HCT116 (cell line): ENCODE measurements at regions not wholly inside any gene's neighbourhood (a gene's known extent, or its start where the extent isn't known, plus 50 kb on each side); places are given as distances from the start of the nearest gene placed in this dataset.

ENCODE experiments used
- ATAC-seq: fragments of 200-7000 bp; cut with Tn5 transposase; 2 replicates; pipeline ENCODE4 v1.9.1; 2020; ENCODE audit warnings: mild to moderate bottlenecking, moderate library complexity
- BruUV-seq: library from RNA; stranded (reverse); fragments of 400-500 nt; replicated peaks from 2 replicates; lab custom pipeline; 2021; lab: Mats Ljungman, UMichigan
- CTCF ChIA-PET: fragments of 300-600 bp; sonication (Branson Sonifier 250); formaldehyde crosslinking; loops from one replicate; lab custom pipeline; 2021; ENCODE audit warnings: antibody characterized with exemption; lab: Charles Lee
- POLR2A ChIA-PET: fragments of 300-600, 350-600 bp; sonication (Branson Sonifier 250); formaldehyde crosslinking; loops from one replicate; lab custom pipeline; 2021; ENCODE audit warnings: antibody characterized with exemption; lab: Charles Lee
- RAD21 ChIA-PET, 2 experiments: fragments of 300-600 bp; sonication (Branson Sonifier 250); formaldehyde crosslinking; loops; one replicate each; lab custom pipeline; 2023; ENCODE audit warnings: low total read pairs in 2 of 2; ENCODE audit not compliant: uncharacterized antibody in 2 of 2, unreplicated experiment in 2 of 2, low non-redundant PET in 1 of 2; lab: Charles Lee
- DNase-seq: peaks from one replicate; pipeline ENCODE4 v3.0.0-alpha.2; 2010; ENCODE audit warnings: low read depth, low spot score
- H2AFZ ChIP-seq: fragments of 200-600 bp; shearing (Covaris generic), sonication (generic); 2 replicates; pipeline ENCODE4 v1.6.1; 2017; ENCODE audit warnings: low read depth, mixed run types, mixed read lengths, antibody characterized with exemption, low read length; ENCODE audit not compliant: poor library complexity, severe bottlenecking
- H3K27ac ChIP-seq: 2 replicates; pipeline ENCODE4 v1.5.1; 2012; ENCODE audit warnings: low read depth, low read length
- H3K27me3 ChIP-seq: fragments of 200-600 bp; sonication (generic); 2 replicates; pipeline ENCODE4 v1.6.1; 2016; ENCODE audit warnings: mixed run types, low read length, mixed read lengths; ENCODE audit not compliant: insufficient read depth
- H3K36me3 ChIP-seq, 2 experiments: fragments of 200-500 bp in 1 of 2; fragments of 200-600 bp in 1 of 2; sonication (Bioruptor generic) in 1 of 2; sonication (generic) in 1 of 2; 2 replicates each; pipeline versions ENCODE4 v1.5.1 to v1.6.1; 2014 to 2016; ENCODE audit warnings: low read length in 2 of 2, inconsistent platforms in 1 of 2, mixed read lengths in 1 of 2, mixed run types in 1 of 2; ENCODE audit not compliant: insufficient read depth in 2 of 2, control insufficient read depth in 1 of 2
- H3K4me1 ChIP-seq, 2 experiments: fragments of 200-600 bp in 1 of 2; sonication (generic) in 1 of 2; 2 replicates each; pipeline versions ENCODE4 v1.5.1 to v1.6.1; 2012 to 2017; ENCODE audit warnings: low read length in 2 of 2, inconsistent platforms in 1 of 2, mild to moderate bottlenecking in 1 of 2, mixed read lengths in 1 of 2, mixed run types in 1 of 2, moderate library complexity in 1 of 2; ENCODE audit not compliant: insufficient read depth in 2 of 2, control insufficient read depth in 1 of 2
- H3K4me2 ChIP-seq: fragments of 200-600 bp; sonication (generic); 2 replicates; pipeline ENCODE4 v1.6.1; 2017; ENCODE audit warnings: mixed run types, low read length, mixed read lengths
- H3K4me3 ChIP-seq, 2 experiments: fragments of 200-600 bp in 1 of 2; sonication (generic) in 1 of 2; replicated peaks in 1 of 2; 2 replicates each; pipeline ENCODE4 v1.5.1; 2011 to 2016; ENCODE audit warnings: low read length in 2 of 2, control low read depth in 1 of 2, low read depth in 1 of 2, mild to moderate bottlenecking in 1 of 2, mixed read lengths in 1 of 2, mixed run types in 1 of 2
- H3K79me2 ChIP-seq: fragments of 200-600 bp; sonication (generic); 2 replicates; pipeline ENCODE4 v1.6.1; 2017; ENCODE audit warnings: mild to moderate bottlenecking, mixed run types, low read length, moderate library complexity, mixed read lengths; ENCODE audit not compliant: insufficient read depth
- H3K9ac ChIP-seq: fragments of 200-600 bp; sonication (generic); 2 replicates; pipeline ENCODE4 v1.6.1; 2016; ENCODE audit warnings: low read length, mixed read lengths
- H3K9me2 ChIP-seq: fragments of 200-600 bp; sonication (generic), shearing (Covaris generic); 2 replicates; pipeline ENCODE4 v1.6.1; 2017; ENCODE audit warnings: mixed run types, mild to moderate bottlenecking, moderate library complexity; ENCODE audit not compliant: insufficient read depth
- H3K9me3 ChIP-seq, 2 experiments: fragments of 200-500 bp in 1 of 2; fragments of 200-600 bp in 1 of 2; sonication (Bioruptor generic) in 1 of 2; sonication (generic) in 1 of 2; 2 replicates each; pipeline ENCODE4 v1.6.1; 2014 to 2017; ENCODE audit warnings: low read length in 2 of 2, mixed read lengths in 2 of 2, inconsistent platforms in 1 of 2, low read depth in 1 of 2, mild to moderate bottlenecking in 1 of 2, mixed run types in 1 of 2, moderate library complexity in 1 of 2; ENCODE audit not compliant: control insufficient read depth in 1 of 2, insufficient read depth in 1 of 2
- H4K20me1 ChIP-seq: fragments of 200-600 bp; sonication (generic), shearing (Covaris generic); 2 replicates; pipeline ENCODE4 v1.6.1; 2017; ENCODE audit warnings: mixed run types, mild to moderate bottlenecking, moderate library complexity; ENCODE audit not compliant: insufficient read depth
- ELF1 ChIP-seq: IDR thresholded peaks from 2 replicates; pipeline ENCODE4 v1.6.1; 2012; ENCODE audit warnings: low read depth, borderline replicate concordance
- EZH2phosphoT487 ChIP-seq: fragments of 200-600 bp; IDR thresholded peaks from 2 replicates; pipeline ENCODE4 v1.6.1; 2018; ENCODE audit warnings: antibody characterized with exemption, borderline replicate concordance
- POLR2A ChIP-seq: IDR thresholded peaks from 2 replicates; pipeline ENCODE4 v1.7.0; 2011; ENCODE audit warnings: borderline replicate concordance; ENCODE audit not compliant: insufficient read depth, insufficient read length; ENCODE audit errors: extremely low read depth
- POLR2AphosphoS5 ChIP-seq: IDR thresholded peaks from 2 replicates; pipeline ENCODE4 v1.6.1; 2011; ENCODE audit warnings: mild to moderate bottlenecking, low read depth, low read length, moderate library complexity
- SIN3A ChIP-seq: IDR thresholded peaks from 2 replicates; pipeline ENCODE4 v1.6.1; 2012; ENCODE audit warnings: low read depth
- SRF ChIP-seq: IDR thresholded peaks from 2 replicates; pipeline ENCODE4 v1.6.1; 2012; ENCODE audit warnings: low read depth
- YY1 ChIP-seq: IDR thresholded peaks from 2 replicates; pipeline ENCODE4 v1.6.1; 2011; ENCODE audit warnings: low read length, low read depth, moderate library complexity, mild to moderate bottlenecking; ENCODE audit not compliant: insufficient replicate concordance; ENCODE audit errors: extremely low read depth
- intact Hi-C: fragments of 100-400 bp; cut with micrococcal nuclease; formaldehyde crosslinking; loops from 2 replicates; pipeline ENCODE4 v1.10.0; 2022
- TF ChIP-seq, protein P1 (sequence below): IDR thresholded peaks from 2 replicates; pipeline ENCODE4 v1.6.1; 2012
- TF ChIP-seq, protein P2 (sequence below), 3 experiments: fragments of 200-600 bp in 1 of 3; sonication (generic) in 1 of 3; IDR thresholded peaks in 2 of 3; conservative IDR thresholded peaks in 1 of 3; 2 replicates each; pipeline ENCODE4 v1.5.1; 2012 to 2017; ENCODE audit warnings: low read depth in 2 of 3, low read length in 2 of 3, antibody characterized with exemption in 1 of 3, borderline replicate concordance in 1 of 3, control low read depth in 1 of 3, mild to moderate bottlenecking in 1 of 3, mixed read lengths in 1 of 3, mixed run types in 1 of 3, moderate library complexity in 1 of 3; ENCODE audit not compliant: insufficient read depth in 1 of 3
- TF ChIP-seq, protein P3 (sequence below): IDR thresholded peaks from 2 replicates; pipeline ENCODE4 v1.6.1; 2012
- TF ChIP-seq, protein P4 (sequence below): IDR thresholded peaks from 2 replicates; pipeline ENCODE4 v1.6.1; 2011; ENCODE audit warnings: mild to moderate bottlenecking, low read length, moderate library complexity; ENCODE audit not compliant: insufficient replicate concordance; ENCODE audit errors: extremely low read depth

DNA sequence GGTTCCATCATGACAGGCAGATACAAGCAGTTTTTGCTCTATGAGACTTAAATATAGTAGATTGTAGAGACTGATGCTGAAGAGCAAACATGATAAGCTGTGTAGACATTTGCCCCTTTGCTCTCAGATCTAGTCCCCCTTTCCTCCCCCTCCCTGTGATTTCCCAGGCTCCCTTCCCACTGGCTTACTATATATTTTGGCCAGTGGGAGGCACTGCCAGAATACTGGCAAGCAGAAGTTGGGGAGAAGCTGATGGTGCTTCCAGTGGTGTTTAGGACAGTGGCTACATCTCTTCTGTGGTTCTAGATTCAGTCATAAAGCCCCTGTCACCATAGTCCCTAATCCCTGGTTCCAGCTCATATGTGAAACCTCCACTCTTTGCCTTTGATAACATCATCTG lies 156.1 kb upstream of the STEAP4 start:
- H3K9ac ChIP-seq: no peak overlapping the region
- no peaks in the 10 kb centered on the region for H3K9me3 ChIP-seq
- H2AFZ ChIP-seq: no peak overlapping the region
- no peaks in the 10 kb centered on the region for H3K36me3 ChIP-seq
- ChIA-PET RAD21 (no interaction called here), CTCF (no interaction called here), POLR2A (no interaction called here)
- H3K4me2 ChIP-seq: no peak overlapping the region
- H3K27me3 ChIP-seq: no peaks in the 10 kb centered on the region
- intact Hi-C loops: no loop called here
- H3K4me3 ChIP-seq: no peak overlapping the region
- no peak for ATAC-seq
- H3K27ac ChIP-seq: no peak overlapping the region
- TF ChIP-seq, protein P1, sequence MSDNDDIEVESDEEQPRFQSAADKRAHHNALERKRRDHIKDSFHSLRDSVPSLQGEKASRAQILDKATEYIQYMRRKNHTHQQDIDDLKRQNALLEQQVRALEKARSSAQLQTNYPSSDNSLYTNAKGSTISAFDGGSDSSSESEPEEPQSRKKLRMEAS: no peak
- TF ChIP-seq EZH2phosphoT487: no peak
- TF ChIP-seq SIN3A: no peak
- TF ChIP-seq SRF: no peak
- TF ChIP-seq POLR2AphosphoS5: no peak
- TF ChIP-seq, protein P2, sequence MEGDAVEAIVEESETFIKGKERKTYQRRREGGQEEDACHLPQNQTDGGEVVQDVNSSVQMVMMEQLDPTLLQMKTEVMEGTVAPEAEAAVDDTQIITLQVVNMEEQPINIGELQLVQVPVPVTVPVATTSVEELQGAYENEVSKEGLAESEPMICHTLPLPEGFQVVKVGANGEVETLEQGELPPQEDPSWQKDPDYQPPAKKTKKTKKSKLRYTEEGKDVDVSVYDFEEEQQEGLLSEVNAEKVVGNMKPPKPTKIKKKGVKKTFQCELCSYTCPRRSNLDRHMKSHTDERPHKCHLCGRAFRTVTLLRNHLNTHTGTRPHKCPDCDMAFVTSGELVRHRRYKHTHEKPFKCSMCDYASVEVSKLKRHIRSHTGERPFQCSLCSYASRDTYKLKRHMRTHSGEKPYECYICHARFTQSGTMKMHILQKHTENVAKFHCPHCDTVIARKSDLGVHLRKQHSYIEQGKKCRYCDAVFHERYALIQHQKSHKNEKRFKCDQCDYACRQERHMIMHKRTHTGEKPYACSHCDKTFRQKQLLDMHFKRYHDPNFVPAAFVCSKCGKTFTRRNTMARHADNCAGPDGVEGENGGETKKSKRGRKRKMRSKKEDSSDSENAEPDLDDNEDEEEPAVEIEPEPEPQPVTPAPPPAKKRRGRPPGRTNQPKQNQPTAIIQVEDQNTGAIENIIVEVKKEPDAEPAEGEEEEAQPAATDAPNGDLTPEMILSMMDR (IDR thresholded peaks at IDR 0.05 in 2 of 3, conservative IDR thresholded peaks at IDR 0.05 in 1 of 3; ENCODE audit: borderline replicate concordance in 1 of 3, insufficient read depth in 1 of 3, low read depth in 2 of 3, low read length in 2 of 3): no peak
- no peak for TF ChIP-seq ELF1
- TF ChIP-seq, protein P3, sequence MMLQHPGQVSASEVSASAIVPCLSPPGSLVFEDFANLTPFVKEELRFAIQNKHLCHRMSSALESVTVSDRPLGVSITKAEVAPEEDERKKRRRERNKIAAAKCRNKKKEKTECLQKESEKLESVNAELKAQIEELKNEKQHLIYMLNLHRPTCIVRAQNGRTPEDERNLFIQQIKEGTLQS: no peak
- no peak for TF ChIP-seq YY1
- TF ChIP-seq, protein P4, sequence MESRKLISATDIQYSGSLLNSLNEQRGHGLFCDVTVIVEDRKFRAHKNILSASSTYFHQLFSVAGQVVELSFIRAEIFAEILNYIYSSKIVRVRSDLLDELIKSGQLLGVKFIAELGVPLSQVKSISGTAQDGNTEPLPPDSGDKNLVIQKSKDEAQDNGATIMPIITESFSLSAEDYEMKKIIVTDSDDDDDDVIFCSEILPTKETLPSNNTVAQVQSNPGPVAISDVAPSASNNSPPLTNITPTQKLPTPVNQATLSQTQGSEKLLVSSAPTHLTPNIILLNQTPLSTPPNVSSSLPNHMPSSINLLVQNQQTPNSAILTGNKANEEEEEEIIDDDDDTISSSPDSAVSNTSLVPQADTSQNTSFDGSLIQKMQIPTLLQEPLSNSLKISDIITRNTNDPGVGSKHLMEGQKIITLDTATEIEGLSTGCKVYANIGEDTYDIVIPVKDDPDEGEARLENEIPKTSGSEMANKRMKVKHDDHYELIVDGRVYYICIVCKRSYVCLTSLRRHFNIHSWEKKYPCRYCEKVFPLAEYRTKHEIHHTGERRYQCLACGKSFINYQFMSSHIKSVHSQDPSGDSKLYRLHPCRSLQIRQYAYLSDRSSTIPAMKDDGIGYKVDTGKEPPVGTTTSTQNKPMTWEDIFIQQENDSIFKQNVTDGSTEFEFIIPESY: no peak
- TF ChIP-seq POLR2A: no peak
- H3K4me1 ChIP-seq: no peaks in the 10 kb centered on the region
- no peaks in the 10 kb centered on the region for H4K20me1 ChIP-seq
- no peak for DNase-seq
- no peaks in the 10 kb centered on the region for H3K79me2 ChIP-seq
- no peaks in the 10 kb centered on the region for H3K9me2 ChIP-seq
- no TSS peak for BruUV-seq
